SK-N-SH (cell line): ENCODE measurements at regions not wholly inside any gene's neighbourhood (a gene's known extent, or its start where the extent isn't known, plus 50 kb on each side); places are given as distances from the start of the nearest gene placed in this dataset.

Source experiments
- CTCF ChIA-PET: fragments of 300-600, 350-600 bp; formaldehyde crosslinking; extraction: SDS; loops from one replicate; lab custom pipeline; 2021; lab: Yijun Ruan, JAX
- POLR2A ChIA-PET: fragments of 350-600 bp; sonication (Branson Sonifier 250); formaldehyde crosslinking; extraction: SDS; loops from one replicate; lab custom pipeline; 2020; ENCODE audit warnings: antibody characterized with exemption, inconsistent platforms; lab: Yijun Ruan, JAX
- DNase-seq: peaks from one replicate; pipeline ENCODE4 v3.0.0; 2012
- H2AFZ ChIP-seq: fragments of 200-600 bp; sonication (generic); 2 replicates; pipeline ENCODE4 v1.8.1; 2016; ENCODE audit warnings: antibody characterized with exemption, mild to moderate bottlenecking, low read depth
- H3F3A ChIP-seq: fragments of 200-600 bp; sonication (generic); replicated peaks from 2 replicates; pipeline ENCODE3; 2016; ENCODE audit warnings: antibody characterized with exemption, mild to moderate bottlenecking; ENCODE audit not compliant: insufficient read depth
- H3K27ac ChIP-seq, 2 experiments: fragments of 200-500 bp in 1 of 2; fragments of 200-600 bp in 1 of 2; sonication (Bioruptor generic) in 1 of 2; sonication (generic), shearing (Covaris generic) in 1 of 2; 2 replicates each; pipeline versions ENCODE4 v1.5.1 to v1.6.1; 2014 to 2016; ENCODE audit warnings: low read depth in 2 of 2, inconsistent platforms in 1 of 2, low read length in 1 of 2, mild to moderate bottlenecking in 1 of 2, mixed read lengths in 1 of 2
- H3K27me3 ChIP-seq: fragments of 200-600 bp; sonication (generic), shearing (Covaris generic); 2 replicates; pipeline ENCODE4 v1.6.1; 2016; ENCODE audit warnings: mixed run types; ENCODE audit not compliant: insufficient read depth
- H3K36me3 ChIP-seq, 2 experiments: fragments of 200-500 bp in 1 of 2; fragments of 200-600 bp in 1 of 2; sonication (Bioruptor generic) in 1 of 2; sonication (generic) in 1 of 2; replicated peaks in 1 of 2; 2 replicates each; pipeline versions ENCODE3 to v1.5.1; 2014 to 2016; ENCODE audit warnings: low read length in 1 of 2, mild to moderate bottlenecking in 1 of 2; ENCODE audit not compliant: insufficient read depth in 2 of 2, control insufficient read depth in 1 of 2
- H3K4me1 ChIP-seq, 2 experiments: fragments of 200-500 bp in 1 of 2; fragments of 200-600 bp in 1 of 2; sonication (Bioruptor generic) in 1 of 2; sonication (generic), shearing (Covaris generic) in 1 of 2; 2 replicates each; pipeline versions ENCODE4 v1.5.1 to v1.6.1; 2014 to 2016; ENCODE audit warnings: low read depth in 1 of 2, low read length in 1 of 2, mixed run types in 1 of 2; ENCODE audit not compliant: insufficient read depth in 2 of 2, control insufficient read depth in 1 of 2
- H3K4me2 ChIP-seq: fragments of 200-600 bp; sonication (generic), shearing (Covaris generic); 2 replicates; pipeline ENCODE4 v1.6.1; 2017; ENCODE audit warnings: mixed run types
- H3K4me3 ChIP-seq, 2 experiments: fragments of 200-500 bp in 1 of 2; fragments of 200-600 bp in 1 of 2; sonication (Bioruptor generic) in 1 of 2; sonication (generic), shearing (Covaris generic) in 1 of 2; 2 replicates each; pipeline versions ENCODE4 v1.5.1 to v1.8.1; 2014 to 2016; ENCODE audit warnings: low read depth in 2 of 2, inconsistent platforms in 1 of 2, low read length in 1 of 2, mild to moderate bottlenecking in 1 of 2, mixed read lengths in 1 of 2, moderate library complexity in 1 of 2
- H3K79me2 ChIP-seq: fragments of 200-600 bp; sonication (generic); 2 replicates; pipeline ENCODE4 v1.8.1; 2017; ENCODE audit warnings: mild to moderate bottlenecking; ENCODE audit not compliant: insufficient read depth
- H3K9ac ChIP-seq: fragments of 200-600 bp; sonication (generic); 2 replicates; pipeline ENCODE4 v1.6.1; 2017; ENCODE audit warnings: mixed run types
- H3K9me2 ChIP-seq: fragments of 200-600 bp; sonication (generic); 2 replicates; pipeline ENCODE4 v1.6.1; 2017; ENCODE audit warnings: mixed run types
- H3K9me3 ChIP-seq: fragments of 200-600 bp; sonication (generic); 2 replicates; pipeline ENCODE4 v1.6.1; 2017; ENCODE audit warnings: mixed run types, mild to moderate bottlenecking, moderate library complexity
- H4K20me1 ChIP-seq: fragments of 200-600 bp; sonication (generic); 2 replicates; pipeline ENCODE4 v1.6.1; 2017; ENCODE audit warnings: mild to moderate bottlenecking, mixed run types; ENCODE audit not compliant: insufficient read depth
- ELF1 ChIP-seq: IDR thresholded peaks from 2 replicates; pipeline ENCODE4 v1.4.0; 2012
- EP300 ChIP-seq, 2 experiments: IDR thresholded peaks; 2 replicates each; pipeline versions ENCODE4 v1.4.0 to v1.6.1; 2012; ENCODE audit warnings: borderline replicate concordance in 1 of 2, low read depth in 1 of 2, low read length in 1 of 2
- EZH2phosphoT487 ChIP-seq: fragments of 200-600 bp; sonication (generic); IDR thresholded peaks from 2 replicates; pipeline ENCODE4 v1.6.1; 2017; ENCODE audit warnings: low read depth, mixed run types, mild to moderate bottlenecking, antibody characterized with exemption, moderate library complexity, borderline replicate concordance
- FOXM1 ChIP-seq: IDR thresholded peaks from 2 replicates; pipeline ENCODE4 v1.4.0; 2012; ENCODE audit warnings: low read depth, mild to moderate bottlenecking
- GATA2 ChIP-seq: sonication (generic); formaldehyde crosslinking; IDR thresholded peaks from 2 replicates; pipeline ENCODE4 v1.5.0; 2020; ENCODE audit warnings: mild to moderate bottlenecking, missing genetic modification reagents
- IRF3 ChIP-seq: fragments of 150-350 bp; IDR thresholded peaks from 2 replicates; pipeline ENCODE4 v1.6.1; 2016; ENCODE audit warnings: mild to moderate bottlenecking, low read depth, low read length
- MAX ChIP-seq: IDR thresholded peaks from 2 replicates; pipeline ENCODE4 v1.4.0; 2012; ENCODE audit warnings: low read depth
- MXI1 ChIP-seq: IDR thresholded peaks from 2 replicates; pipeline ENCODE4 v1.6.1; 2012; ENCODE audit warnings: mild to moderate bottlenecking, low read depth, low read length, improper control_type of control experiment
- NRF1 ChIP-seq: IDR thresholded peaks from 2 replicates; pipeline ENCODE4 v1.6.1; 2012; ENCODE audit warnings: low read depth, mild to moderate bottlenecking, low read length
- RAD21 ChIP-seq: IDR thresholded peaks from 2 replicates; pipeline ENCODE4 v1.6.1; 2012; ENCODE audit warnings: mild to moderate bottlenecking, low read length
- RFX5 ChIP-seq: IDR thresholded peaks from 2 replicates; pipeline ENCODE4 v1.6.1; 2012; ENCODE audit warnings: mild to moderate bottlenecking, improper control_type of control experiment, low read length
- TAF1 ChIP-seq: IDR thresholded peaks from 2 replicates; pipeline ENCODE4 v1.6.1; 2012; ENCODE audit warnings: low read depth, mild to moderate bottlenecking, low read length, moderate library complexity, borderline replicate concordance
- USF1 ChIP-seq: IDR thresholded peaks from 2 replicates; pipeline ENCODE4 v1.4.0; 2012; ENCODE audit warnings: low read depth, borderline replicate concordance
- USF2 ChIP-seq: fragments of 150-350 bp; IDR thresholded peaks from 2 replicates; pipeline ENCODE4 v1.6.1; 2017; ENCODE audit warnings: antibody characterized with exemption, low read length, low read depth, borderline replicate concordance
- ZBTB33 ChIP-seq: IDR thresholded peaks from 2 replicates; pipeline ENCODE4 v1.4.0; 2012; ENCODE audit warnings: low read depth, borderline replicate concordance
- WGBS: methylation state at CpG from one replicate; pipeline ENCODE4 v1.1.6; 2017; ENCODE audit warnings: low lambda C conversion rate; 5-methylcytosine and 5-hydroxymethylcytosine counted together
- TF ChIP-seq, protein P1 (sequence below): IDR thresholded peaks from 2 replicates; pipeline ENCODE4 v1.6.1; 2012; ENCODE audit warnings: mild to moderate bottlenecking, low read depth, low read length, moderate library complexity

GRCh38 chr12:30399859-30400258 lies 295.8 kb downstream of the IPO8 start (continued):
- TF ChIP-seq GATA2 (CRISPR knock-in tag), result no peak
- TF ChIP-seq MXI1, result no peak
- TF ChIP-seq ELF1, result no peak
- no peak for TF ChIP-seq EP300 (IDR thresholded peaks at IDR 0.05; ENCODE audit: borderline replicate concordance in 1 of 2, low read depth in 1 of 2, low read length in 1 of 2)
- TF ChIP-seq FOXM1, result no peak

GRCh38 chr12:30396576-30396975 lies 299.1 kb downstream of the IPO8 start:
- POLR2A ChIA-PET, result no interaction called here

GRCh38 chr12:30395190-30395589 lies 300.5 kb downstream of the IPO8 start:
- no peak overlapping the region for H3K27ac ChIP-seq
- H3K4me3 ChIP-seq, result no peak overlapping the region
- H2AFZ ChIP-seq, result no peak overlapping the region
- no peak overlapping the region for H3K4me2 ChIP-seq
- ChIA-PET CTCF (no interaction called here), POLR2A (no interaction called here)
- H3K4me1 ChIP-seq, result no peaks in the 10 kb centered on the region
- no peak for DNase-seq
- H3K9me2 ChIP-seq, result no peaks in the 10 kb centered on the region
- H3K9me3 ChIP-seq, result 0 out of 2 replicates have a peak, but pooled peaks cover 8% of the 10 kb centered on the region
- no peaks in the 10 kb centered on the region for H3K79me2 ChIP-seq
- no peaks in the 10 kb centered on the region for H4K20me1 ChIP-seq
- H3K27me3 ChIP-seq, result no peaks in the 10 kb centered on the region
- WGBS, result 2% methylated on average over 3 of the region's 3 CpGs
- no peaks in the 10 kb centered on the region for H3K36me3 ChIP-seq
- no peak overlapping the region for H3K9ac ChIP-seq
- H3F3A ChIP-seq, result no peaks in the 10 kb centered on the region
- TF ChIP-seq ZBTB33 (no peak), IRF3 (no peak), FOXM1 (no peak), EP300 (IDR thresholded peaks at IDR 0.05; ENCODE audit: borderline replicate concordance in 1 of 2, low read depth in 1 of 2, low read length in 1 of 2) (no peak), EZH2phosphoT487 (no peak), RFX5 (no peak), USF1 (no peak)
- TF ChIP-seq, protein P1, sequence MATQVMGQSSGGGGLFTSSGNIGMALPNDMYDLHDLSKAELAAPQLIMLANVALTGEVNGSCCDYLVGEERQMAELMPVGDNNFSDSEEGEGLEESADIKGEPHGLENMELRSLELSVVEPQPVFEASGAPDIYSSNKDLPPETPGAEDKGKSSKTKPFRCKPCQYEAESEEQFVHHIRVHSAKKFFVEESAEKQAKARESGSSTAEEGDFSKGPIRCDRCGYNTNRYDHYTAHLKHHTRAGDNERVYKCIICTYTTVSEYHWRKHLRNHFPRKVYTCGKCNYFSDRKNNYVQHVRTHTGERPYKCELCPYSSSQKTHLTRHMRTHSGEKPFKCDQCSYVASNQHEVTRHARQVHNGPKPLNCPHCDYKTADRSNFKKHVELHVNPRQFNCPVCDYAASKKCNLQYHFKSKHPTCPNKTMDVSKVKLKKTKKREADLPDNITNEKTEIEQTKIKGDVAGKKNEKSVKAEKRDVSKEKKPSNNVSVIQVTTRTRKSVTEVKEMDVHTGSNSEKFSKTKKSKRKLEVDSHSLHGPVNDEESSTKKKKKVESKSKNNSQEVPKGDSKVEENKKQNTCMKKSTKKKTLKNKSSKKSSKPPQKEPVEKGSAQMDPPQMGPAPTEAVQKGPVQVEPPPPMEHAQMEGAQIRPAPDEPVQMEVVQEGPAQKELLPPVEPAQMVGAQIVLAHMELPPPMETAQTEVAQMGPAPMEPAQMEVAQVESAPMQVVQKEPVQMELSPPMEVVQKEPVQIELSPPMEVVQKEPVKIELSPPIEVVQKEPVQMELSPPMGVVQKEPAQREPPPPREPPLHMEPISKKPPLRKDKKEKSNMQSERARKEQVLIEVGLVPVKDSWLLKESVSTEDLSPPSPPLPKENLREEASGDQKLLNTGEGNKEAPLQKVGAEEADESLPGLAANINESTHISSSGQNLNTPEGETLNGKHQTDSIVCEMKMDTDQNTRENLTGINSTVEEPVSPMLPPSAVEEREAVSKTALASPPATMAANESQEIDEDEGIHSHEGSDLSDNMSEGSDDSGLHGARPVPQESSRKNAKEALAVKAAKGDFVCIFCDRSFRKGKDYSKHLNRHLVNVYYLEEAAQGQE, result no peak

More at GRCh38 chr12:30396576-30396975, 299.1 kb downstream of the IPO8 start:
- TF ChIP-seq RAD21 (no peak), TAF1 (no peak), RFX5 (no peak), MAX (no peak), MXI1 (no peak), NRF1 (no peak), USF2 (no peak)
- TF ChIP-seq, all 33 proteins: peak for 0
- Histone ChIP-seq H3K27ac (no peak overlapping the region), H3F3A (no peaks in the 10 kb centered on the region), H3K9ac (no peak overlapping the region), H4K20me1 (no peaks in the 10 kb centered on the region), H3K4me3 (no peak overlapping the region), H3K9me2 (no peaks in the 10 kb centered on the region), H3K9me3 (0 out of 2 replicates have a peak, but pooled peaks cover 3% of the 10 kb centered on the region), H3K4me2 (no peak overlapping the region), H2AFZ (no peak overlapping the region), H3K79me2 (no peaks in the 10 kb centered on the region), H3K27me3 (no peaks in the 10 kb centered on the region), H3K36me3 (no peaks in the 10 kb centered on the region), H3K4me1 (no peaks in the 10 kb centered on the region)
- 36% methylated on average over 2 of the region's 2 CpGs for WGBS
- DNase-seq, result no peak
- CTCF ChIA-PET, result no interaction called here
